ENCODE measurements at regions not wholly inside any gene's neighbourhood (a gene's known extent, or its start where the extent isn't known, plus 50 kb on each side); places are given as distances from the start of the nearest gene placed in this dataset.

GRCh38 chr12:78585132-78585531, 279.4 kb upstream of the SYT1 start:
- TF ChIP-seq CTCF (conservative IDR thresholded peaks at IDR 0.05; ENCODE audit: low read depth, low read length): no peak
- no peak for TF ChIP-seq EZH2 (IDR thresholded peaks at IDR 0.05; ENCODE audit: low read length, unreplicated experiment)
